ENCODE measurements at regions not wholly inside any gene's neighbourhood (a gene's known extent, or its start where the extent isn't known, plus 50 kb on each side); places are given as distances from the start of the nearest gene placed in this dataset.

- TF ChIP-seq CTCF (IDR thresholded peaks at IDR 0.05 in 8 of 11, conservative IDR thresholded peaks at IDR 0.05 in 3 of 11) (no peak), POLR2A (IDR thresholded peaks at IDR 0.05) (no peak)
These were observed 148.8 kb downstream of the CCNG2 start for GRCh38 chr4:77305766-77306165.

Data from spleen (tissue), 7 donors.